ENCODE measurements at regions not wholly inside any gene's neighbourhood (a gene's known extent, or its start where the extent isn't known, plus 50 kb on each side); places are given as distances from the start of the nearest gene placed in this dataset.

GRCh38 chr3:187949093-187949820 is 204.0 kb upstream of the BCL6 start:
- H3K56ac ChIP-seq (ENCODE audit: extremely low read depth, insufficient read depth, low read length), result no peak overlapping the region
- no peak overlapping the region for H3K14ac ChIP-seq (replicated peaks; ENCODE audit: low read depth, low read length)
- BruUV-seq (replicated peaks), result no TSS peak
- POLR2A ChIA-PET (ENCODE audit: unreplicated experiment), result no interaction called here
- no peak for TF ChIP-seq NFE2L2 (IDR thresholded peaks at IDR 0.05; ENCODE audit: low read depth, low read length)
- H3K4ac ChIP-seq (ENCODE audit: low read depth, low read length), result no peak overlapping the region
- H3K36me3 ChIP-seq (ENCODE audit: control insufficient read depth, insufficient read depth, low read length), result no peaks in the 10 kb centered on the region
- intact Hi-C loops (cut with micrococcal nuclease), result no loop called here
- H2BK15ac ChIP-seq (ENCODE audit: low read depth, low read length), result no peak overlapping the region
- H4K91ac ChIP-seq (ENCODE audit: insufficient read depth, low read depth, low read length), result no peak overlapping the region
- H3K9ac ChIP-seq (ENCODE audit: low read depth, low read length), result no peak overlapping the region
- H3K27me3 ChIP-seq (ENCODE audit: control insufficient read depth, insufficient read depth, low read length), result no peaks in the 10 kb centered on the region
- no peak overlapping the region for H2BK5ac ChIP-seq (ENCODE audit: low read depth, low read length, poor library complexity, severe bottlenecking)
- H2BK20ac ChIP-seq (ENCODE audit: low read depth, low read length), result no peak overlapping the region
- DNase-seq, result no peak
- no peak overlapping the region for H4K8ac ChIP-seq (ENCODE audit: low read depth in 2 of 2, low read length in 2 of 2)
- no CpG with 5 or more reads among the region's 4 CpGs for WGBS, 2 experiments (ENCODE audit: extremely low coverage in 2 of 2, insufficient read length in 1 of 2)
- CTCF ChIA-PET, result no interaction called here
- H4K5ac ChIP-seq (ENCODE audit: low read depth, low read length), result no peak overlapping the region
- H4K20me1 ChIP-seq (ENCODE audit: insufficient read depth, low read length), result peaks cover 3% of the 10 kb centered on the region; the same call in 1 of the 2 replicates
- dilution Hi-C loops (cut with HindIII; ENCODE audit: low sequenced_read_pairs, unreplicated experiment), result no loop called here
- no peaks in the 10 kb centered on the region for H3K9me3 ChIP-seq (ENCODE audit: control insufficient read depth, insufficient read depth, low read length)
- H3K4me3 ChIP-seq (ENCODE audit: insufficient read depth, low read depth, low read length), result no peak overlapping the region
- no peak overlapping the region for H2AK9ac ChIP-seq (replicated peaks; ENCODE audit: low read depth, low read length, poor library complexity)
- ATAC-seq (ENCODE audit: low read depth), result no peak
- H3K9me1 ChIP-seq (ENCODE audit: insufficient read depth, low read length), result peaks cover 13% of the 10 kb centered on the region
- H3K79me1 ChIP-seq (ENCODE audit: low read depth in 1 of 2, low read length in 2 of 2), result no peaks in the 10 kb centered on the region
- peaks cover 11% of the 10 kb centered on the region for H3K4me1 ChIP-seq (ENCODE audit: control insufficient read depth, insufficient read depth, low read length)
- H3K23ac ChIP-seq (ENCODE audit: low read depth, low read length), result no peak overlapping the region
- no peak overlapping the region for H2AK5ac ChIP-seq (ENCODE audit: low read depth, low read length)
- no peak overlapping the region for H2AFZ ChIP-seq (replicated peaks; ENCODE audit: low read length, poor library complexity)
- H3K18ac ChIP-seq (ENCODE audit: low read depth, low read length), result no peak overlapping the region
- no peak overlapping the region for H3K4me2 ChIP-seq (ENCODE audit: low read depth, low read length)
- no peak overlapping the region for H2BK120ac ChIP-seq (ENCODE audit: low read depth, low read length)
- no peak overlapping the region for H3K27ac ChIP-seq (ENCODE audit: insufficient read depth, low read length)
- in situ Hi-C loops (cut with MboI; ENCODE audit: low sequenced_read_pairs), result no loop called here

All from IMR-90 (cell line).